Fibroblast of skin of back (primary cell): ENCODE measurements at regions not wholly inside any gene's neighbourhood (a gene's known extent, or its start where the extent isn't known, plus 50 kb on each side); places are given as distances from the start of the nearest gene placed in this dataset.
A peak's percentile ranks its signal among the peaks of the same experiment; 100 is the strongest.

ENCODE experiments used
- DNase-seq: peaks from one replicate; pipeline ENCODE4 v3.0.0-alpha.2; 2013

- DNase-seq = no peak
Observed at GRCh38 chr12:75974323-75975187, 57.0 kb downstream of the PHLDA1 start.

DNA sequence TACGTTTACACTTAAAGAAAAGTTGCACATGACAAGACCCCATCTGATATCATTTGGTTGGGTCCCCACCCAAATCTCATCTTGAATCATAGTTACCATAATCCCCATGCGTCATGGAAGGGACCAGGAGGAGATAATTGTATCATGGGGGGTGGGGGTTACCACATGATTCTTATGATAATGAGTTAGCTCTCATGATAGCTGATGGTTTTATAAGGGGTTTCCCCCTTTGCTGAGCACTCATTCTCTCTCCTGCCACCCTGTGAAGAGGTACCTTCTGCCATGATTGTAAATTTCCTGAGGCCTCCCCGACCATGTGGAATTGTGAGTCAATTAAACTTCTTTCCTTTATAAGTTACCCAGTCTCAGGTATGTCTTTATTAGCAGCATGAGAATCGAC is 60.3 kb downstream of the PHLDA1 start:
- no peak for DNase-seq

DNA sequence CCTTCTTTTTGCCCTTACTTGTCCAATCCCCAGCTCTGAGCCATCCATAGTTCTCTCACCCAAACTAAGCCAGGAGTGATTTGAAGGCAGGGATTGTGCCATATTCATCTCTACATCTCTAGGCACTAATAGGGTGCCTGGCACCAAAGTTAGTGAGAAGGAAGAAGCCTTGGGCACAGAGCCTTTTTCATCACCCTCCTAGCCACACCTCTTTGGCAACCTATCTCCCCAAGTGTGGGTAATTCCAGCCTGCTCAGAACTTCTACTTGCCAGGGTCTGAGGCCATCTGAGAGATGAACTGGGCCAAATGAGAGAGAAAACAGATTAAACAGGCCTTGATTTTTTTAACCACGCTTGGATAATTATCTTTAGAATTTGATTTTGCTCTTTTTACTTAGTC is 61.3 kb downstream of the PHLDA1 start:
- DNase-seq = no peak

- DNase-seq = no peak
Observed at GRCh38 chr12:75969768-75970167, 61.8 kb downstream of the PHLDA1 start.

DNA sequence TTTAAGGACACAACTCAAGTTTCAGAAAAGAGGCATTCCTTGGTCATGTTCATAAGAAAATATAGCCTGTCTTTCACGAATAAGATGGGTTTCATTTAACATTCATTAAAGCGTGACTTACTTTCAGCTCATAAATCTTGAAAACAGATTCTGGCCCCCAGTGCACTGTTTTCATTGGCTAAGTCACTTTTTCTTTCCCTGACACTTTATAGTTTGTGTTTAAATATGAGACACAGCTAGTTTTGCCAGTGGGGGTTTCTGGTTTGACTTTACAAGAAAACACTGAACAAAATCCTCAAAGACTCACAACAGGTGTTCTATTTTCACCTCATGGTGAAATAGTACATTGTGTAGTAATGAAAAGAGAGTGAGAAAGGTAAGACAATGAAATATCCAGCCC is 65.9 kb downstream of the PHLDA1 start:
- no peak for DNase-seq

DNA sequence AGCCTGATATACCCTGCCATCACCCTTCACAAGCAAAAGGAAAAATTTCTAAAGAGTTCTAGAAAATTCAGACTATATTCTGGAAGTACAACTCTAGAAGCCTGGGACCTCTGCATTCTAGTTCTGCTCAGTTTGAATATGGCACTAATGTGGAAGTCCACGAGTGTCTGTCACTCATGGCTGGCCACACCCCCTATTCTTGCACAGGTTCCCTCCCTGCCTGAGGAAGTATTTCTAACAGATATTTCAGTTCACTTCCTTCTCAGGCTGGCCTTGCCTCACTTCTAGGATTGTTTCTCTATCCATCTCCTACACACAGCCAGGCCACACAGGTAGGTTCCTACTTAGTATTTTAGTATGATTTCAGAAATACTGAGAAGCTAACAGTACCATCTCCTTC is 67.4 kb downstream of the PHLDA1 start:
- no peak for DNase-seq

DNA sequence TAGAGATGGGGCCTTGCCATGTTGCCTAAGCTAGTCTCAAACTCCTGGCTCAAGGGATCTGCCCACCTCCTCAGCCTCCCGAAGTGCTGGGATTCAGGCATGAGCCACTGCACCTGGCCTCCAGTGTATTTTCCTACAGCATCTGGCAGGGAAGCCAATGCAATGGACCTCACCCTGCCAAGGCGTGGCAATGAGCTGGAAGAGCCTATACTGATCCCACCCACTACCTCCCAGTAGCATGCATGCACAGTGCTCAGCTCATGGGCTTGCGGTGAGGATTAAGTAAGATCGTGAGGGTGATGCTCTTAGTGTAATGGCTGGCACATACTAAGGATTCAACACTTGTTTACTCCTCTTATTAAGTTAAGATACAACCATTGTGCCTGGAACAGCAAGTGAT is 69.7 kb downstream of the PHLDA1 start:
- no peak for DNase-seq

GRCh38 chr12:75960954-75961661 is 70.5 kb downstream of the PHLDA1 start:
- DNase-seq = no peak

DNA sequence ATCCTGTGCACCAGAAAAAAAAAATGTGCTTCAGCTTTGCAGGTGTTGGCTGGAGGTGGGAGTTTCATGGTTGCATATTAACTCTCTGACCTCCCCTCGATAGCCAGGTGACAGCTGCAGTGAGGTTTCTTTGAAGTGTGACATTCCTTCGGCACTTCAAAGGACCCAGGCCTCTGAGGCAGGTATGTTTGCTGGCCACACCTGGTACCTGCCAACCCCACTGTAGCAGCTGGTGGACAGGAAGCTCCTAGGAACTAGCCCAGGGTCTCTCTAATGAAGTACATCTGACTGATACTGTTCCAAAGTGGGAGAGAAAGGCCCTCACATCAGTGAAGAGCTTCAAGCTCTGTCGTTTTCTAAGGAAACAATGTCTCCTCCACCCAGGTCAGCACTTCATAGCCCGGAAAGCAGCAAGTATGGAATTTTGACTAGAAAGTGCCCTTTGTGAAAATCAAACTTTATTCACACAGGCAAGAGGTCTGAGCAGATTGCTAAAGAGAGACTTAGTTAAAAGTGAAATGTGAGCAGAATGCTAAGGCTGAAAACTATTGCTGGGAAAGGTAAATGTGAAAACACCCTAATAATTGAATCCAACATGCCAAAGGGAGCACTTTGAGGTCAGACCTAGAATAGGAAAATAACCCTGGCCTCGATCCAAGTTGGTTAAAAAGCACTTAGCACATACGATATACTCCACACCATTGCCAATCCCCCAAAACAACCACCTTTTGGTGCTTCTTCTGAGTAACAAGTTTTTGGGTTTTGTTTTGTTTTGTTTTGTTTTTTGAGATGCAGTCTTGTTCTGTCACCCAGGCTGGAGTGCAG is 71.3 kb downstream of the PHLDA1 start:
- DNase-seq = no peak

GRCh38 chr12:75959506-75959905 is 72.1 kb downstream of the PHLDA1 start:
- DNase-seq = no peak

GRCh38 chr12:75959060-75959459 is 72.5 kb downstream of the PHLDA1 start:
- DNase-seq = no peak

DNA sequence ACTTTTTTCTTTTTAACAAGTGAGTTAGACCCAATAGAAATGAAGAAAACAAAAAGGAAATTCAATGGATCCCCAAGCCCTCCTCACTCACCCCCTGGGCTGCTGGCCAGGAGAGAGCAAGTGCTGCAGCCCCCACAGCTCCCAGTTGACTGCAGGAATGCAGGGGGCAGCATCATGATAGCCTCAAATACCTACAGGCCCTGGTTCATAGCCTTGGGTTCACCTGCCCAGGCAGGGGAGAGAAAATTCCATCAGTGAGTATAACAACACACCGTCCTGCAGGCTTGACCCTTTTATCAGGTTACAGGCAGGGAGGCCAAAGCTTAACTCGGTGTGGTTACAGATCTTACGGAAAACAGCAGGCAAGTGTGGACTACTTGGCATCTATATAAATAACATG is 76.3 kb downstream of the PHLDA1 start:
- DNase-seq = no peak

GRCh38 chr12:75954749-75955148 is 76.8 kb downstream of the PHLDA1 start:
- no peak for DNase-seq

DNA sequence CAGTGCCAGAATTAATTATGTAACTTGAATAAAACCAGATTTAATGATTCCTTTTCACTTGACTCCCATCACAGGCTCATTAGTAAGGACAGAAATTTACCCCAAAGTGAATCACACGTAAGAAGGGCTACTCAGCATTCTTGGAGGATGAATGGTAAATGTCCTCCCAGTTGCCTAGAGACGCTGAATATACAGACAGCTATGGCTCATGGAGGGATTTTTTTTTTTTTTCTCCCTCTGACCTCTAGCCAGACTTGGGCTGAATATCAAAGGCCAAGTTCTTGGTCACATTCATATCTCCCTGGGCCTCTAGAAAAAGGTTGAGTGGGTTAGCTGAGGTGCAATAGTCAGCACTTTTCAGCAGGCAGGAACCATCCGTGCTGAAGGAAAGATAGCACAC is 77.5 kb downstream of the PHLDA1 start:
- peak; percentile 97 for DNase-seq

DNA sequence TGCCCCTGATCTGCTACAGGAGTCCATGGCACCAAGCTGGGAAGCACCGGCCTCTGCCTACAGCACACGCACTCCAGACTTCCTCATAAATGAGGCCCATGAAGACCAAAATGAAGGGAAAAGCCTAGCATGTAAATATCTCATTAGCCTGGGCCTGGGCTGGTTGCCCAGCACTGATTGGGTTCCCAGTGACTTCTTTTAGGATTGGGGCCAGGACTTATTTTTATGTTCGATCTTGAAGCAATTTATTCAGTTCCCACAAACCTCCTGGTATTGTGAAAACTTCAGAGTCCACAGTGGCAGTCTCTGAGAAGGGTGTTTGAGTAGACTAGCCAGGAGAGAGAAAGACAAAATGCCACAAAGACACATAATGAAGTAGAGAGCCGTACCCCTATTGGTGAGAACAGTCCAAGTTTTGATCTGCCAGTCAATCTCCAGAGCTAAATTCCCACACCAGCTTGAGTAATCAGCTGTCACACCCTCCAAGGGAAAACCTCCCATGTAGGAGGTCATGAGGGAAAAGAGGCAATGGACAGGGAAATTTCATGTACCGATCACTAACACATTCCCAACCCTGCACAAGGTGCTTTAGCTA is 78.2 kb downstream of the PHLDA1 start:
- peak; percentile 47 for DNase-seq

- DNase-seq = peak; percentile 21
Observed at GRCh38 chr12:75951399-75952278, 79.9 kb downstream of the PHLDA1 start.

DNA sequence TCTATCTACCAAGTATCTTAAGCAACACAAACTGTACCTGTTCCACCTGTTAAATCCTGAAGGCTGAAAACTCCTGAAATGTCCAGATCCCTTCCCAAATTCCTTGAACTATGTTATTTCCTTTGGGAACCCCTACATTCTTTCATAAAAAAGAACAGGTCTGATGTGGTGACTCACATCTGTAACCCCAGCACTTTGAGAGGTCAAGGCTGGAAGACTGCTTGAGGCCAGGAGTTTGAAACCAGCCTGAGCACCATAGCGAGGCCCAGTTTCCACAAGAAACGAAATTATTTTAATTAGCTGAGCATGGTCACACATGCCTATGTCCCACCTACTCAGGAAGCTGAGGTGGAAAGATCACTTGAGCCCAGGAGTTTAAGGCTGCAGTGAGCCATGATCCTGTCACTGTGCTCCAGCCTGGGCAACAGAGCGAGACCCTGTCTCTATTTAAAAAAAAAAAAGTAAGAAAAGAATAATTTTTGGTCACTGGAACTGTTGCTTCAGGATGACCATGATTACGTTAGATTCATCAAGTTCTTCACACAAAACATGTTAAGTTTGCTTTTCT is 84.3 kb downstream of the PHLDA1 start:
- no peak for DNase-seq

- DNase-seq = no peak
Observed at GRCh38 chr12:75945581-75945980, 86.0 kb downstream of the PHLDA1 start.

- no peak for DNase-seq
Observed at GRCh38 chr12:75944905-75945432, 86.6 kb downstream of the PHLDA1 start.

DNA sequence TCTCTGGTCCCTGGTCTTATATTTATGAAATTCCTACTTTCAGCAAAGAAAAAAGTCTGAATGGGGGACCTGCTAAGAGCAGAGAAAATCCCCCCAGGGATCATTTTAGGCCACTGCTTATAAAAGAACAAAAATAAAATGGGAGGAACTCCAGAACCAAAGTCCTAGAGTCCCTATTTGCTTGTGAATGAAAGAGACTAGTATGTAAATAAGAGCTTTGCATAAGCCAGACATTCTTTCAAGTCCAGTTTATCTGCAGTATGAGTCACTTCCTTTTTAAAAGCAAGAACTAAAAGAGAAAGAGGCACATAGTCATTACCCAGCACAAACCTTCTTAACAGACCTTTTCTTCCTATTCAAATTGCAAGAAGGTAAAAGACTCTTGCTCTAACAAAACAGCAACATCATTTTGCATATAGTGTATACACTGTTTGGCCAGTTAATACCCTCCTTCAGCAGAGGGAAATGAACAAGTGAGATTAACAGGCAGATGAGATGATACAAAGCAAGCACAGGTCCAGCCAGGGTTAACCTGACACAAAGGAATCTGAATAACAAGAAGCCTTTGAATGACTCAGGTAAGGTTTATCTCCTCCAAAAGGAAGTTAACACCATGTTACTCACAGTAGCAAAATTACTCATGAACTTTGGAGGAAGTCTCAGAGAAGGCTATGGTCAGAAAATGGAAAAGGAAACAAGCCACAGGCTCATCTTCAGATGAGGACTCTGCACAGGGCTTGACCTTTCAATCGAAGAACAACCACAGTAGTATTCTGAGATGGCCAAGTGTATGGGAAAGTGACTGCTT is 87.3 kb downstream of the PHLDA1 start:
- peak; percentile 92 for DNase-seq
